ENCODE measurements at regions not wholly inside any gene's neighbourhood (a gene's known extent, or its start where the extent isn't known, plus 50 kb on each side); places are given as distances from the start of the nearest gene placed in this dataset.

- TF ChIP-seq USF1 (IDR thresholded peaks at IDR 0.05) (no peak), NFIC (IDR thresholded peaks at IDR 0.05) (no peak), CEBPB (IDR thresholded peaks at IDR 0.05) (no peak), CREB1 (IDR thresholded peaks at IDR 0.05; ENCODE audit: low read depth) (no peak), TEAD4 (IDR thresholded peaks at IDR 0.05) (no peak), ZBTB7A (IDR thresholded peaks at IDR 0.05; ENCODE audit: low read depth) (no peak), TCF12 (IDR thresholded peaks at IDR 0.05; ENCODE audit: low read depth) (no peak), YY1 (IDR thresholded peaks at IDR 0.05; ENCODE audit: low read depth) (no peak), EGR1 (IDR thresholded peaks at IDR 0.05) (no peak), FOXM1 (IDR thresholded peaks at IDR 0.05; ENCODE audit: borderline replicate concordance, low read depth) (no peak), EP300 (IDR thresholded peaks at IDR 0.05; ENCODE audit: borderline replicate concordance) (no peak), RAD21 (IDR thresholded peaks at IDR 0.05; ENCODE audit: low read depth) (no peak), TAF1 (IDR thresholded peaks at IDR 0.05; ENCODE audit: low read depth) (no peak), REST (IDR thresholded peaks at IDR 0.05; ENCODE audit: low read depth) (no peak)
- TF ChIP-seq, protein P1, sequence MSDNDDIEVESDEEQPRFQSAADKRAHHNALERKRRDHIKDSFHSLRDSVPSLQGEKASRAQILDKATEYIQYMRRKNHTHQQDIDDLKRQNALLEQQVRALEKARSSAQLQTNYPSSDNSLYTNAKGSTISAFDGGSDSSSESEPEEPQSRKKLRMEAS (IDR thresholded peaks at IDR 0.05) = no peak
These were observed 175.8 kb upstream of the GLRA1 start for GRCh38 chr5:152100462-152100861.

GRCh38 chr5:152097128-152097527, 172.5 kb upstream of the GLRA1 start:
- TF ChIP-seq ZBTB7A (IDR thresholded peaks at IDR 0.05; ENCODE audit: low read depth) = no peak
- no peak for TF ChIP-seq EGR1 (IDR thresholded peaks at IDR 0.05)
- TF ChIP-seq CEBPB (IDR thresholded peaks at IDR 0.05) = no peak
- TF ChIP-seq TEAD4 (IDR thresholded peaks at IDR 0.05) = no peak
- TF ChIP-seq, protein P1 (IDR thresholded peaks at IDR 0.05) = no peak
- no peak for TF ChIP-seq FOXM1 (IDR thresholded peaks at IDR 0.05; ENCODE audit: borderline replicate concordance, low read depth)
- no peak for TF ChIP-seq NFIC (IDR thresholded peaks at IDR 0.05)
- TF ChIP-seq RAD21 (IDR thresholded peaks at IDR 0.05; ENCODE audit: low read depth) = no peak
- no peak for TF ChIP-seq TCF12 (IDR thresholded peaks at IDR 0.05; ENCODE audit: low read depth)
- TF ChIP-seq USF1 (IDR thresholded peaks at IDR 0.05) = no peak
- TF ChIP-seq EP300 (IDR thresholded peaks at IDR 0.05; ENCODE audit: borderline replicate concordance) = no peak
- TF ChIP-seq TAF1 (IDR thresholded peaks at IDR 0.05; ENCODE audit: low read depth) = no peak
- no peak for TF ChIP-seq CREB1 (IDR thresholded peaks at IDR 0.05; ENCODE audit: low read depth)
- no peak for TF ChIP-seq REST (IDR thresholded peaks at IDR 0.05; ENCODE audit: low read depth)
- TF ChIP-seq YY1 (IDR thresholded peaks at IDR 0.05; ENCODE audit: low read depth) = no peak

DNA sequence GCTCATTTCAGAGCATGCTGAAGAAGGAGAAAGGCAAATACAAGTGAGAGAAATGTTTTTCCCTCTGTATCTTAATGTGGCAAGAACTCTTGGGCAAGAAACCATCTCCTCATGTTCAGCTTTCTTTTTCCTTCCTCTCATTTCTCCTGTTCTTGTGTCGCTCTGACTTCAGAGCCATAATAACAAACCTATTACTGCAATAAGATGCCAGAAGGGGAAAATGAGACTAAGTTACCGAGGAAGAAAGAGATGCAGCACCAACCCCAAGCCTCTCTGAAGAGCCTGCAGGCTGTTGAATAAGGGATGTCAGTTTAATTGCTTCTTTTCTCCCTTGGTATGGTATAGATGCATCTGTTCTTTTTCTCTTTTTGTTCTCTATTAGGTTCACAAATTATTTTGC, 170.1 kb upstream of the GLRA1 start:
- TF ChIP-seq, protein P1 (IDR thresholded peaks at IDR 0.05) = no peak
- TF ChIP-seq RAD21 (IDR thresholded peaks at IDR 0.05; ENCODE audit: low read depth) (no peak), CREB1 (IDR thresholded peaks at IDR 0.05; ENCODE audit: low read depth) (no peak), NFIC (IDR thresholded peaks at IDR 0.05) (no peak), TAF1 (IDR thresholded peaks at IDR 0.05; ENCODE audit: low read depth) (no peak), ZBTB7A (IDR thresholded peaks at IDR 0.05; ENCODE audit: low read depth) (no peak), TEAD4 (IDR thresholded peaks at IDR 0.05) (no peak), REST (IDR thresholded peaks at IDR 0.05; ENCODE audit: low read depth) (no peak), YY1 (IDR thresholded peaks at IDR 0.05; ENCODE audit: low read depth) (no peak), EGR1 (IDR thresholded peaks at IDR 0.05) (no peak), USF1 (IDR thresholded peaks at IDR 0.05) (no peak), CEBPB (IDR thresholded peaks at IDR 0.05) (no peak), FOXM1 (IDR thresholded peaks at IDR 0.05; ENCODE audit: borderline replicate concordance, low read depth) (no peak), EP300 (IDR thresholded peaks at IDR 0.05; ENCODE audit: borderline replicate concordance) (no peak), TCF12 (IDR thresholded peaks at IDR 0.05; ENCODE audit: low read depth) (no peak)

All from Ishikawa (cell line).